OCI-LY7 (cell line): ENCODE measurements at regions not wholly inside any gene's neighbourhood (a gene's known extent, or its start where the extent isn't known, plus 50 kb on each side); places are given as distances from the start of the nearest gene placed in this dataset.

Source experiments
- BruUV-seq: library from RNA; stranded (reverse); fragments of 400-500 nt; replicated peaks from 2 replicates; lab custom pipeline; 2021; lab: Mats Ljungman, UMichigan
- CTCF ChIA-PET: fragments of 300-600 bp; sonication (Branson Sonifier 250); formaldehyde crosslinking; loops from one replicate; lab custom pipeline; 2022; ENCODE audit warnings: antibody characterized with exemption; ENCODE audit not compliant: unreplicated experiment; lab: Charles Lee
- POLR2A ChIA-PET: fragments of 300-600 bp; sonication (Branson Sonifier 250); formaldehyde crosslinking; loops from one replicate; lab custom pipeline; 2022; ENCODE audit warnings: antibody characterized with exemption; lab: Charles Lee
- DNase-seq: peaks from one replicate; pipeline ENCODE4 v3.0.0-alpha.2; 2015; ENCODE audit warnings: low spot score
- H2AFZ ChIP-seq: fragments of 200-600 bp; sonication (generic), shearing (Covaris generic); 2 replicates; pipeline ENCODE4 v1.6.1; 2014; ENCODE audit warnings: mild to moderate bottlenecking, antibody characterized with exemption, low read length, moderate library complexity
- H3K27ac ChIP-seq: fragments of 200-600 bp; sonication (generic); 2 replicates; pipeline ENCODE4 v1.5.1; 2014; ENCODE audit warnings: mixed run types, low read depth, mild to moderate bottlenecking, moderate library complexity, low read length, inconsistent platforms; ENCODE audit not compliant: poor library complexity, severe bottlenecking
- H3K36me3 ChIP-seq: fragments of 200-600 bp; sonication (generic); 2 replicates; pipeline ENCODE4 v1.6.1; 2014; ENCODE audit warnings: mild to moderate bottlenecking, antibody characterized with exemption, low read length, moderate library complexity, mixed read lengths; ENCODE audit not compliant: insufficient read depth
- H3K4me1 ChIP-seq: fragments of 200-600 bp; sonication (generic); 2 replicates; pipeline ENCODE4 v1.5.1; 2014; ENCODE audit warnings: mild to moderate bottlenecking, low read length; ENCODE audit not compliant: insufficient read depth, poor library complexity, severe bottlenecking
- H3K4me2 ChIP-seq: fragments of 200-600 bp; sonication (generic); 2 replicates; pipeline ENCODE4 v1.6.1; 2014; ENCODE audit warnings: mild to moderate bottlenecking, low read length
- H3K4me3 ChIP-seq: fragments of 200-600 bp; sonication (generic); 2 replicates; pipeline ENCODE4 v1.5.1; 2014; ENCODE audit warnings: mild to moderate bottlenecking, low read depth, low read length; ENCODE audit not compliant: poor library complexity, severe bottlenecking
- H3K79me2 ChIP-seq: fragments of 200-600 bp; sonication (generic); 2 replicates; pipeline ENCODE4 v1.6.1; 2016; ENCODE audit warnings: low read depth, mild to moderate bottlenecking, low read length, moderate library complexity, mixed read lengths; ENCODE audit not compliant: insufficient read depth
- H3K9me2 ChIP-seq: fragments of 200-600 bp; sonication (generic); 2 replicates; pipeline ENCODE4 v1.6.1; 2016; ENCODE audit warnings: mild to moderate bottlenecking, low read length, mixed read lengths; ENCODE audit not compliant: insufficient read depth
- H3K9me3 ChIP-seq: fragments of 200-600 bp; sonication (generic); 2 replicates; pipeline ENCODE4 v1.6.1; 2014; ENCODE audit warnings: mild to moderate bottlenecking, mixed run types, low read length, mixed read lengths
- H4K20me1 ChIP-seq: fragments of 200-600 bp; sonication (generic); 2 replicates; pipeline ENCODE4 v1.6.1; 2014; ENCODE audit warnings: mild to moderate bottlenecking, antibody characterized with exemption, low read length, moderate library complexity, mixed read lengths; ENCODE audit not compliant: insufficient read depth
- CTCF ChIP-seq: fragments of 200-600 bp; sonication (generic); conservative IDR thresholded peaks from 2 replicates; pipeline ENCODE4 v1.5.1; 2014; ENCODE audit warnings: mild to moderate bottlenecking, antibody characterized with exemption, low read length, moderate library complexity, mixed read lengths
- EZH2phosphoT487 ChIP-seq: fragments of 200-600 bp; sonication (generic); IDR thresholded peaks from 2 replicates; pipeline ENCODE4 v1.6.1; 2018; ENCODE audit warnings: low read depth, borderline replicate concordance, mild to moderate bottlenecking, mixed run types, antibody characterized with exemption, low read length, moderate library complexity, mixed read lengths
- intact Hi-C: fragments of 100-400 bp; cut with micrococcal nuclease; formaldehyde crosslinking; loops from one replicate; pipeline ENCODE4 v1.10.0; 2022; ENCODE audit not compliant: unreplicated experiment

DNA sequence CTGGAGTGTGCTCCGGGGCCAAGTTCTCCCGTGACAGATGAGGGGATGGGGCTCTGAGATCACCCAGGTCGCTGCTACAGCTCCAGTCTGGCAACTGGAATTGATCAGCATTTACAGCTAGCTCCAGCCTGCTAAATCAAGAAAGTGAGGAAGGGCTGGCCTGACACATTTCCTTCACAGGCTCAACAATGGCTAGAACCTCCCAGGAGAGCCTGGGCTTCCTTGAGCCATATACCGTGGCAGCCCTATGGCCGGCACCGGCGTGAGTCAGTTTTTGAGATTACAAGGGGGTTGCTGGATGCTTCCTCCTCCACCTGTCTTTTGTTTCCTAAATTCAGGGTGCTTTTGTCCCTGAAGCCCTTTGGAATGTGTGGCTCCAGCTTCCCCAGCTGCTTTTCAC, 104.2 kb downstream of the ETS2 start:
- Histone ChIP-seq H4K20me1 (no peaks in the 10 kb centered on the region), H3K9me2 (no peaks in the 10 kb centered on the region), H3K9me3 (no peaks in the 10 kb centered on the region), H3K4me2 (no peak overlapping the region), H3K4me3 (no peak overlapping the region), H3K36me3 (no peaks in the 10 kb centered on the region), H3K79me2 (no peaks in the 10 kb centered on the region), H3K27ac (no peak overlapping the region), H3K4me1 (no peaks in the 10 kb centered on the region), H2AFZ (no peak overlapping the region)
- ChIA-PET POLR2A (no interaction called here), CTCF (no interaction called here)
- no TSS peak for BruUV-seq
- intact Hi-C loops = no loop called here
- no peak for TF ChIP-seq EZH2phosphoT487
- TF ChIP-seq CTCF = no peak
- no peak for DNase-seq

- BruUV-seq = no TSS peak
- intact Hi-C loops = no loop called here
- no peaks in the 10 kb centered on the region for H3K4me1 ChIP-seq
- no peaks in the 10 kb centered on the region for H4K20me1 ChIP-seq
- no peak overlapping the region for H3K27ac ChIP-seq
- no peak for TF ChIP-seq EZH2phosphoT487
- H3K9me2 ChIP-seq = no peaks in the 10 kb centered on the region
- H3K4me3 ChIP-seq = no peak overlapping the region
- DNase-seq = no peak
- ChIA-PET CTCF (no interaction called here), POLR2A (no interaction called here)
- no peak overlapping the region for H3K4me2 ChIP-seq
- no peaks in the 10 kb centered on the region for H3K79me2 ChIP-seq
- no peaks in the 10 kb centered on the region for H3K36me3 ChIP-seq
- H2AFZ ChIP-seq = no peak overlapping the region
- no peaks in the 10 kb centered on the region for H3K9me3 ChIP-seq
Measured at GRCh38 chr21:38909109-38909508, 103.4 kb downstream of the ETS2 start.

DNA sequence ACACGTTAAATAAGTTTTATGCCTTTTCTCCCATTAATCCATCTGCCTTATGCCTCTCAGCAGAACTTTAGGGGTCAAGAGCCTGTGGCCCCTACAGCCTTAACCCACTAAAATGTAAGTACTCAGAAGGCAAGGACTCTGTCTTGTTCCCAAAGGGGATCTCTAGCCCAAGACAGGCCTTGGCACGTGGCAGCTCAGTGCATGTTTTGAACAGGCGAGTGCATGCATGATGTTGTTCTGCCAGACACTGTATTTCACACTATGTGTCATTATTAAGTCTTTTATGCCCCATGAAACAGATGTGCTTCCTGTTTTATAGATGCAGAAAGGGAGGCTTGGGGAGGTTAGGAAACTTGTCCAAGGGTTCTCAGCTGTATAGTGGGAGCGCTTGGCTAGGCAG, 102.8 kb downstream of the ETS2 start:
- TF ChIP-seq CTCF (no peak), EZH2phosphoT487 (no peak)
- H3K4me2 ChIP-seq = no peak overlapping the region
- H4K20me1 ChIP-seq = no peaks in the 10 kb centered on the region
- no peak overlapping the region for H2AFZ ChIP-seq
- no peaks in the 10 kb centered on the region for H3K9me3 ChIP-seq
- no peak overlapping the region for H3K4me3 ChIP-seq
- H3K79me2 ChIP-seq = no peaks in the 10 kb centered on the region
- no peaks in the 10 kb centered on the region for H3K9me2 ChIP-seq
- H3K4me1 ChIP-seq = no peaks in the 10 kb centered on the region
- CTCF ChIA-PET = no interaction called here
- no TSS peak for BruUV-seq
- intact Hi-C loops = no loop called here
- H3K27ac ChIP-seq = no peak overlapping the region
- no peaks in the 10 kb centered on the region for H3K36me3 ChIP-seq
- no peak for DNase-seq
- POLR2A ChIA-PET = no interaction called here
